GM12892 (cell line): ENCODE measurements at regions not wholly inside any gene's neighbourhood (a gene's known extent, or its start where the extent isn't known, plus 50 kb on each side); places are given as distances from the start of the nearest gene placed in this dataset.

ENCODE experiments used
- POLR2A ChIP-seq: IDR thresholded peaks from 2 replicates; pipeline ENCODE4 v1.6.1; 2011; ENCODE audit warnings: low read depth, low read length, control low read depth
- POLR2AphosphoS5 ChIP-seq: IDR thresholded peaks from 2 replicates; pipeline ENCODE4 v1.6.1; 2011; ENCODE audit warnings: low read depth, low read length, control low read depth

- TF ChIP-seq POLR2AphosphoS5 (no peak), POLR2A (no peak)
Measured at GRCh38 chr1:224052772-224053171, 61.1 kb upstream of the FBXO28 start.
